DMS114 treated with DMSO at 0.1 percent for 48 hours (cell line): ENCODE measurements at regions not wholly inside any gene's neighbourhood (a gene's known extent, or its start where the extent isn't known, plus 50 kb on each side); places are given as distances from the start of the nearest gene placed in this dataset.
"Not testable (repeated sequence)": the region's sequence is repeated elsewhere in the genome, so short reads cannot be mapped to it uniquely, and the experiment has no call there.

Experiments used
- DNase-seq: peaks from one replicate; lab custom pipeline; 2025; ENCODE audit not compliant: unreplicated experiment; lab: John Stamatoyannopoulos, UW

GRCh38 chr12:124070394-124071074 is 97.5 kb downstream of the ZNF664 start:
- not testable (repeated sequence) for DNase-seq

- no peak for DNase-seq
Measured at GRCh38 chr12:124071075-124071443, 98.0 kb downstream of the ZNF664 start.

- no peak for DNase-seq
Measured at GRCh38 chr12:124073356-124074035, 100.5 kb downstream of the ZNF664 start.

- DNase-seq = no peak
Measured at GRCh38 chr12:124075841-124076240, 102.8 kb downstream of the ZNF664 start.

- DNase-seq = no peak
Measured at GRCh38 chr12:124077701-124078100, 104.7 kb downstream of the ZNF664 start.

GRCh38 chr12:124078800-124079199 is 105.8 kb downstream of the ZNF664 start:
- DNase-seq = no peak

GRCh38 chr12:124080649-124081048 is 107.6 kb downstream of the ZNF664 start:
- DNase-seq = no peak

- no peak for DNase-seq
Measured at GRCh38 chr12:124082012-124082411, 109.0 kb downstream of the ZNF664 start.

- no peak for DNase-seq
Measured at GRCh38 chr12:124082687-124083086, 109.7 kb downstream of the ZNF664 start.

GRCh38 chr12:124083708-124084107 is 110.7 kb downstream of the ZNF664 start:
- DNase-seq = no peak

- no peak for DNase-seq
Measured at GRCh38 chr12:124085419-124086296, 112.6 kb downstream of the ZNF664 start.

- DNase-seq = no peak
Measured at GRCh38 chr12:124086299-124086898, 113.4 kb downstream of the ZNF664 start.

- DNase-seq = no peak
Measured at GRCh38 chr12:124087266-124088051, 114.4 kb downstream of the ZNF664 start.

- DNase-seq = no peak
Measured at GRCh38 chr12:124088217-124088907, 115.3 kb downstream of the ZNF664 start.

GRCh38 chr12:124089181-124089914 is 116.3 kb downstream of the ZNF664 start:
- not testable (repeated sequence) for DNase-seq

- DNase-seq = no peak
Measured at GRCh38 chr12:124091835-124092234, 118.8 kb downstream of the ZNF664 start.

GRCh38 chr12:124092532-124092931 is 119.5 kb downstream of the ZNF664 start:
- DNase-seq = not testable (repeated sequence)

GRCh38 chr12:124093297-124093696 is 120.3 kb downstream of the ZNF664 start:
- no peak for DNase-seq

GRCh38 chr12:124094188-124094587 is 121.2 kb downstream of the ZNF664 start:
- DNase-seq = no peak
